HCT116 (cell line): ENCODE measurements at regions not wholly inside any gene's neighbourhood (a gene's known extent, or its start where the extent isn't known, plus 50 kb on each side); places are given as distances from the start of the nearest gene placed in this dataset.

Source experiments
- ATAC-seq: fragments of 200-7000 bp; cut with Tn5 transposase; 2 replicates; pipeline ENCODE4 v1.9.1; 2020; ENCODE audit warnings: mild to moderate bottlenecking, moderate library complexity
- BruUV-seq: library from RNA; stranded (reverse); fragments of 400-500 nt; replicated peaks from 2 replicates; lab custom pipeline; 2021; lab: Mats Ljungman, UMichigan
- CTCF ChIA-PET: fragments of 300-600 bp; sonication (Branson Sonifier 250); formaldehyde crosslinking; loops from one replicate; lab custom pipeline; 2021; ENCODE audit warnings: antibody characterized with exemption; lab: Charles Lee
- POLR2A ChIA-PET: fragments of 300-600, 350-600 bp; sonication (Branson Sonifier 250); formaldehyde crosslinking; loops from one replicate; lab custom pipeline; 2021; ENCODE audit warnings: antibody characterized with exemption; lab: Charles Lee
- RAD21 ChIA-PET, 2 experiments: fragments of 300-600 bp; sonication (Branson Sonifier 250); formaldehyde crosslinking; loops; one replicate each; lab custom pipeline; 2023; ENCODE audit warnings: low total read pairs in 2 of 2; ENCODE audit not compliant: uncharacterized antibody in 2 of 2, unreplicated experiment in 2 of 2, low non-redundant PET in 1 of 2; lab: Charles Lee
- DNase-seq: peaks from one replicate; pipeline ENCODE4 v3.0.0-alpha.2; 2010; ENCODE audit warnings: low read depth, low spot score
- H2AFZ ChIP-seq: fragments of 200-600 bp; shearing (Covaris generic), sonication (generic); 2 replicates; pipeline ENCODE4 v1.6.1; 2017; ENCODE audit warnings: low read depth, mixed run types, mixed read lengths, antibody characterized with exemption, low read length; ENCODE audit not compliant: poor library complexity, severe bottlenecking
- H3K27ac ChIP-seq: 2 replicates; pipeline ENCODE4 v1.5.1; 2012; ENCODE audit warnings: low read depth, low read length
- H3K27me3 ChIP-seq: fragments of 200-600 bp; sonication (generic); 2 replicates; pipeline ENCODE4 v1.6.1; 2016; ENCODE audit warnings: mixed run types, low read length, mixed read lengths; ENCODE audit not compliant: insufficient read depth
- H3K36me3 ChIP-seq, 2 experiments: fragments of 200-500 bp in 1 of 2; fragments of 200-600 bp in 1 of 2; sonication (Bioruptor generic) in 1 of 2; sonication (generic) in 1 of 2; 2 replicates each; pipeline versions ENCODE4 v1.5.1 to v1.6.1; 2014 to 2016; ENCODE audit warnings: low read length in 2 of 2, inconsistent platforms in 1 of 2, mixed read lengths in 1 of 2, mixed run types in 1 of 2; ENCODE audit not compliant: insufficient read depth in 2 of 2, control insufficient read depth in 1 of 2
- H3K4me1 ChIP-seq, 2 experiments: fragments of 200-600 bp in 1 of 2; sonication (generic) in 1 of 2; 2 replicates each; pipeline versions ENCODE4 v1.5.1 to v1.6.1; 2012 to 2017; ENCODE audit warnings: low read length in 2 of 2, inconsistent platforms in 1 of 2, mild to moderate bottlenecking in 1 of 2, mixed read lengths in 1 of 2, mixed run types in 1 of 2, moderate library complexity in 1 of 2; ENCODE audit not compliant: insufficient read depth in 2 of 2, control insufficient read depth in 1 of 2
- H3K4me2 ChIP-seq: fragments of 200-600 bp; sonication (generic); 2 replicates; pipeline ENCODE4 v1.6.1; 2017; ENCODE audit warnings: mixed run types, low read length, mixed read lengths
- H3K4me3 ChIP-seq, 2 experiments: fragments of 200-600 bp in 1 of 2; sonication (generic) in 1 of 2; replicated peaks in 1 of 2; 2 replicates each; pipeline ENCODE4 v1.5.1; 2011 to 2016; ENCODE audit warnings: low read length in 2 of 2, control low read depth in 1 of 2, low read depth in 1 of 2, mild to moderate bottlenecking in 1 of 2, mixed read lengths in 1 of 2, mixed run types in 1 of 2
- H3K79me2 ChIP-seq: fragments of 200-600 bp; sonication (generic); 2 replicates; pipeline ENCODE4 v1.6.1; 2017; ENCODE audit warnings: mild to moderate bottlenecking, mixed run types, low read length, moderate library complexity, mixed read lengths; ENCODE audit not compliant: insufficient read depth
- H3K9ac ChIP-seq: fragments of 200-600 bp; sonication (generic); 2 replicates; pipeline ENCODE4 v1.6.1; 2016; ENCODE audit warnings: low read length, mixed read lengths
- H3K9me2 ChIP-seq: fragments of 200-600 bp; sonication (generic), shearing (Covaris generic); 2 replicates; pipeline ENCODE4 v1.6.1; 2017; ENCODE audit warnings: mixed run types, mild to moderate bottlenecking, moderate library complexity; ENCODE audit not compliant: insufficient read depth
- H3K9me3 ChIP-seq, 2 experiments: fragments of 200-500 bp in 1 of 2; fragments of 200-600 bp in 1 of 2; sonication (Bioruptor generic) in 1 of 2; sonication (generic) in 1 of 2; 2 replicates each; pipeline ENCODE4 v1.6.1; 2014 to 2017; ENCODE audit warnings: low read length in 2 of 2, mixed read lengths in 2 of 2, inconsistent platforms in 1 of 2, low read depth in 1 of 2, mild to moderate bottlenecking in 1 of 2, mixed run types in 1 of 2, moderate library complexity in 1 of 2; ENCODE audit not compliant: control insufficient read depth in 1 of 2, insufficient read depth in 1 of 2
- H4K20me1 ChIP-seq: fragments of 200-600 bp; sonication (generic), shearing (Covaris generic); 2 replicates; pipeline ENCODE4 v1.6.1; 2017; ENCODE audit warnings: mixed run types, mild to moderate bottlenecking, moderate library complexity; ENCODE audit not compliant: insufficient read depth
- CBX3 ChIP-seq: IDR thresholded peaks from 2 replicates; pipeline ENCODE4 v1.6.1; 2012; ENCODE audit warnings: low read depth
- CEBPB ChIP-seq: IDR thresholded peaks from 2 replicates; pipeline ENCODE4 v1.6.1; 2012; ENCODE audit warnings: low read depth
- EGR1 ChIP-seq: IDR thresholded peaks from 2 replicates; pipeline ENCODE4 v1.6.1; 2012; ENCODE audit warnings: low read depth
- EZH2 ChIP-seq: fragments of 200-600 bp; sonication (generic); IDR thresholded peaks from 2 replicates; pipeline ENCODE4 v1.6.1; 2017; ENCODE audit warnings: antibody characterized with exemption, mixed run types
- EZH2phosphoT487 ChIP-seq: fragments of 200-600 bp; IDR thresholded peaks from 2 replicates; pipeline ENCODE4 v1.6.1; 2018; ENCODE audit warnings: antibody characterized with exemption, borderline replicate concordance
- POLR2AphosphoS5 ChIP-seq: IDR thresholded peaks from 2 replicates; pipeline ENCODE4 v1.6.1; 2011; ENCODE audit warnings: mild to moderate bottlenecking, low read depth, low read length, moderate library complexity
- RAD21 ChIP-seq: IDR thresholded peaks from 2 replicates; pipeline ENCODE4 v1.6.1; 2012; ENCODE audit warnings: low read depth, mild to moderate bottlenecking
- SIN3A ChIP-seq: IDR thresholded peaks from 2 replicates; pipeline ENCODE4 v1.6.1; 2012; ENCODE audit warnings: low read depth
- SRF ChIP-seq: IDR thresholded peaks from 2 replicates; pipeline ENCODE4 v1.6.1; 2012; ENCODE audit warnings: low read depth
- YY1 ChIP-seq: IDR thresholded peaks from 2 replicates; pipeline ENCODE4 v1.6.1; 2011; ENCODE audit warnings: low read length, low read depth, moderate library complexity, mild to moderate bottlenecking; ENCODE audit not compliant: insufficient replicate concordance; ENCODE audit errors: extremely low read depth
- ZFX ChIP-seq: fragments of 450-650 bp; IDR thresholded peaks from 2 replicates; pipeline ENCODE4 v1.6.1; 2017
- ZNF274 ChIP-seq: fragments of 200-500 bp; sonication (Bioruptor generic); IDR thresholded peaks from 2 replicates; pipeline ENCODE4 v1.6.1; 2014; ENCODE audit warnings: mild to moderate bottlenecking, low read depth, low read length, inconsistent platforms
- intact Hi-C: fragments of 100-400 bp; cut with micrococcal nuclease; formaldehyde crosslinking; loops from 2 replicates; pipeline ENCODE4 v1.10.0; 2022
- TF ChIP-seq, protein P1 (sequence below): IDR thresholded peaks from 2 replicates; pipeline ENCODE4 v1.6.1; 2012; ENCODE audit warnings: low read depth
- TF ChIP-seq, protein P2 (sequence below): IDR thresholded peaks from 2 replicates; pipeline ENCODE4 v1.6.1; 2011; ENCODE audit warnings: mild to moderate bottlenecking, low read length, moderate library complexity; ENCODE audit not compliant: insufficient replicate concordance; ENCODE audit errors: extremely low read depth
- TF ChIP-seq, protein P3 (sequence below): IDR thresholded peaks from 2 replicates; pipeline ENCODE4 v1.6.1; 2012
- TF ChIP-seq, protein P4 (sequence below): IDR thresholded peaks from 2 replicates; pipeline ENCODE4 v1.6.1; 2012

DNA sequence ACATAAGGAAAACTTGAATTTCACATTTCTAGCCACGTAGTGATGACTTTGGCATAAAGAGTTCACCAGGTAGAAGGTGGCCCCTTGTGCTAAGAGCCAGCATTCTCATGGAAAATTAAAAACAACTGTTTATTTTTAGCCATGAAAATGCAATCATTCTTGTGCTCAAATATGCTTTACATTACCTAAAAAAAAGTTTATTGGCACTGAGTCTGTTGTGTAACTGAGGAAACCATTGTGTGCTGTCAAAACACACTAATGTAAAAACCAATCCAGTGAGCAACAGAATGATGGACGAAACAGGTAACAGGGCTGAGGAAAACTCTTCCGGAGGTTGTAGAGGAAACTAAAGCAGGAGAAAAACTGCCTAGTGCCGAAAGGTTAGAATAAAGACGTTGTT lies 287.0 kb upstream of the TMC3 start:
- ChIA-PET POLR2A (no interaction called here), CTCF (no interaction called here), RAD21 (no interaction called here)
- Histone ChIP-seq H3K4me1 (no peaks in the 10 kb centered on the region), H3K9me2 (no peaks in the 10 kb centered on the region), H3K27ac (no peak overlapping the region), H4K20me1 (no peaks in the 10 kb centered on the region), H3K9ac (no peak overlapping the region), H3K9me3 (no peaks in the 10 kb centered on the region), H3K4me3 (no peak overlapping the region), H3K4me2 (no peak overlapping the region), H3K27me3 (peaks cover 4% of the 10 kb centered on the region; the same call in 1 of the 2 replicates), H3K36me3 (no peaks in the 10 kb centered on the region), H3K79me2 (no peaks in the 10 kb centered on the region), H2AFZ (no peak overlapping the region)
- DNase-seq (no peak), ATAC-seq (no peak)
- TF ChIP-seq SRF (no peak), EZH2phosphoT487 (no peak), CBX3 (no peak), ZFX (no peak), SIN3A (no peak), EGR1 (no peak), CEBPB (no peak), YY1 (no peak), EZH2 (no peak), POLR2AphosphoS5 (no peak), RAD21 (no peak), ZNF274 (no peak)
- TF ChIP-seq, protein P1, sequence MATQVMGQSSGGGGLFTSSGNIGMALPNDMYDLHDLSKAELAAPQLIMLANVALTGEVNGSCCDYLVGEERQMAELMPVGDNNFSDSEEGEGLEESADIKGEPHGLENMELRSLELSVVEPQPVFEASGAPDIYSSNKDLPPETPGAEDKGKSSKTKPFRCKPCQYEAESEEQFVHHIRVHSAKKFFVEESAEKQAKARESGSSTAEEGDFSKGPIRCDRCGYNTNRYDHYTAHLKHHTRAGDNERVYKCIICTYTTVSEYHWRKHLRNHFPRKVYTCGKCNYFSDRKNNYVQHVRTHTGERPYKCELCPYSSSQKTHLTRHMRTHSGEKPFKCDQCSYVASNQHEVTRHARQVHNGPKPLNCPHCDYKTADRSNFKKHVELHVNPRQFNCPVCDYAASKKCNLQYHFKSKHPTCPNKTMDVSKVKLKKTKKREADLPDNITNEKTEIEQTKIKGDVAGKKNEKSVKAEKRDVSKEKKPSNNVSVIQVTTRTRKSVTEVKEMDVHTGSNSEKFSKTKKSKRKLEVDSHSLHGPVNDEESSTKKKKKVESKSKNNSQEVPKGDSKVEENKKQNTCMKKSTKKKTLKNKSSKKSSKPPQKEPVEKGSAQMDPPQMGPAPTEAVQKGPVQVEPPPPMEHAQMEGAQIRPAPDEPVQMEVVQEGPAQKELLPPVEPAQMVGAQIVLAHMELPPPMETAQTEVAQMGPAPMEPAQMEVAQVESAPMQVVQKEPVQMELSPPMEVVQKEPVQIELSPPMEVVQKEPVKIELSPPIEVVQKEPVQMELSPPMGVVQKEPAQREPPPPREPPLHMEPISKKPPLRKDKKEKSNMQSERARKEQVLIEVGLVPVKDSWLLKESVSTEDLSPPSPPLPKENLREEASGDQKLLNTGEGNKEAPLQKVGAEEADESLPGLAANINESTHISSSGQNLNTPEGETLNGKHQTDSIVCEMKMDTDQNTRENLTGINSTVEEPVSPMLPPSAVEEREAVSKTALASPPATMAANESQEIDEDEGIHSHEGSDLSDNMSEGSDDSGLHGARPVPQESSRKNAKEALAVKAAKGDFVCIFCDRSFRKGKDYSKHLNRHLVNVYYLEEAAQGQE: no peak
- TF ChIP-seq, protein P2, sequence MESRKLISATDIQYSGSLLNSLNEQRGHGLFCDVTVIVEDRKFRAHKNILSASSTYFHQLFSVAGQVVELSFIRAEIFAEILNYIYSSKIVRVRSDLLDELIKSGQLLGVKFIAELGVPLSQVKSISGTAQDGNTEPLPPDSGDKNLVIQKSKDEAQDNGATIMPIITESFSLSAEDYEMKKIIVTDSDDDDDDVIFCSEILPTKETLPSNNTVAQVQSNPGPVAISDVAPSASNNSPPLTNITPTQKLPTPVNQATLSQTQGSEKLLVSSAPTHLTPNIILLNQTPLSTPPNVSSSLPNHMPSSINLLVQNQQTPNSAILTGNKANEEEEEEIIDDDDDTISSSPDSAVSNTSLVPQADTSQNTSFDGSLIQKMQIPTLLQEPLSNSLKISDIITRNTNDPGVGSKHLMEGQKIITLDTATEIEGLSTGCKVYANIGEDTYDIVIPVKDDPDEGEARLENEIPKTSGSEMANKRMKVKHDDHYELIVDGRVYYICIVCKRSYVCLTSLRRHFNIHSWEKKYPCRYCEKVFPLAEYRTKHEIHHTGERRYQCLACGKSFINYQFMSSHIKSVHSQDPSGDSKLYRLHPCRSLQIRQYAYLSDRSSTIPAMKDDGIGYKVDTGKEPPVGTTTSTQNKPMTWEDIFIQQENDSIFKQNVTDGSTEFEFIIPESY: no peak
- TF ChIP-seq, protein P3, sequence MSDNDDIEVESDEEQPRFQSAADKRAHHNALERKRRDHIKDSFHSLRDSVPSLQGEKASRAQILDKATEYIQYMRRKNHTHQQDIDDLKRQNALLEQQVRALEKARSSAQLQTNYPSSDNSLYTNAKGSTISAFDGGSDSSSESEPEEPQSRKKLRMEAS: no peak
- TF ChIP-seq, protein P4, sequence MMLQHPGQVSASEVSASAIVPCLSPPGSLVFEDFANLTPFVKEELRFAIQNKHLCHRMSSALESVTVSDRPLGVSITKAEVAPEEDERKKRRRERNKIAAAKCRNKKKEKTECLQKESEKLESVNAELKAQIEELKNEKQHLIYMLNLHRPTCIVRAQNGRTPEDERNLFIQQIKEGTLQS: no peak
- BruUV-seq: no TSS peak
- intact Hi-C loops: no loop called here
